HEK293T (cell line): ENCODE measurements at regions not wholly inside any gene's neighbourhood (a gene's known extent, or its start where the extent isn't known, plus 50 kb on each side); places are given as distances from the start of the nearest gene placed in this dataset.

Experiments used
- CTCF ChIA-PET: fragments of 350-600 bp; formaldehyde crosslinking; extraction: SDS; loops from one replicate; lab custom pipeline; 2021; ENCODE audit warnings: antibody characterized with exemption, inconsistent platforms; lab: Yijun Ruan, JAX
- POLR2A ChIA-PET: fragments of 350-600 bp; formaldehyde crosslinking; extraction: SDS; loops from one replicate; lab custom pipeline; 2020; ENCODE audit warnings: antibody characterized with exemption, inconsistent platforms; lab: Yijun Ruan, JAX
- DNase-seq: peaks from one replicate; pipeline ENCODE4 v3.0.0; 2012; ENCODE audit warnings: mixed read lengths; ENCODE audit errors: extremely low spot score
- ARNT ChIP-seq: fragments of 450-650 bp; IDR thresholded peaks from 2 replicates; pipeline ENCODE4 v1.6.1; 2017; ENCODE audit warnings: mild to moderate bottlenecking
- BHLHE40 ChIP-seq: fragments of 450-650 bp; IDR thresholded peaks from 2 replicates; pipeline ENCODE4 v1.6.1; 2016; ENCODE audit warnings: mild to moderate bottlenecking, moderate library complexity, borderline replicate concordance
- CTBP1 ChIP-seq: fragments of 450-650 bp; IDR thresholded peaks from 2 replicates; pipeline ENCODE4 v1.6.1; 2016; ENCODE audit warnings: borderline replicate concordance
- ELF4 ChIP-seq: fragments of 450-650 bp; IDR thresholded peaks from 2 replicates; pipeline ENCODE4 v1.6.1; 2017; ENCODE audit warnings: antibody characterized with exemption
- FOXA1 ChIP-seq: fragments of 450-650 bp; IDR thresholded peaks from 2 replicates; pipeline ENCODE4 v1.6.1; 2016; ENCODE audit warnings: mild to moderate bottlenecking
- FOXK2 ChIP-seq: fragments of 450-650 bp; IDR thresholded peaks from 2 replicates; pipeline ENCODE4 v1.6.1; 2016; ENCODE audit warnings: mild to moderate bottlenecking
- FOXM1 ChIP-seq: fragments of 450-650 bp; IDR thresholded peaks from 2 replicates; pipeline ENCODE4 v1.6.1; 2017; ENCODE audit warnings: mild to moderate bottlenecking, borderline replicate concordance
- HDGF ChIP-seq: fragments of 450-650 bp; IDR thresholded peaks from 2 replicates; pipeline ENCODE4 v1.6.1; 2017; ENCODE audit warnings: antibody characterized with exemption, borderline replicate concordance
- L3MBTL2 ChIP-seq: fragments of 450-650 bp; conservative IDR thresholded peaks from 2 replicates; pipeline ENCODE4 v1.6.1; 2016; ENCODE audit warnings: mild to moderate bottlenecking
- LEF1 ChIP-seq: fragments of 450-650 bp; IDR thresholded peaks from 2 replicates; pipeline ENCODE4 v1.6.1; 2017; ENCODE audit warnings: mild to moderate bottlenecking, borderline replicate concordance
- NFRKB ChIP-seq: fragments of 450-650 bp; IDR thresholded peaks from 2 replicates; pipeline ENCODE4 v1.6.1; 2016; ENCODE audit warnings: mild to moderate bottlenecking, moderate library complexity
- SP1 ChIP-seq: fragments of 450-650 bp; IDR thresholded peaks from 2 replicates; pipeline ENCODE4 v1.6.1; 2017
- SUZ12 ChIP-seq: fragments of 450-650 bp; IDR thresholded peaks from 2 replicates; pipeline ENCODE4 v1.6.1; 2016; ENCODE audit warnings: mild to moderate bottlenecking
- TARDBP ChIP-seq: fragments of 450-650 bp; IDR thresholded peaks from 2 replicates; pipeline ENCODE4 v1.6.1; 2016
- ZNF384 ChIP-seq: fragments of 450-650 bp; IDR thresholded peaks from 2 replicates; pipeline ENCODE4 v1.6.1; 2016
- TF ChIP-seq, protein P1 (sequence below): fragments of 450-650 bp; IDR thresholded peaks from 2 replicates; pipeline ENCODE4 v1.6.1; 2016

DNA sequence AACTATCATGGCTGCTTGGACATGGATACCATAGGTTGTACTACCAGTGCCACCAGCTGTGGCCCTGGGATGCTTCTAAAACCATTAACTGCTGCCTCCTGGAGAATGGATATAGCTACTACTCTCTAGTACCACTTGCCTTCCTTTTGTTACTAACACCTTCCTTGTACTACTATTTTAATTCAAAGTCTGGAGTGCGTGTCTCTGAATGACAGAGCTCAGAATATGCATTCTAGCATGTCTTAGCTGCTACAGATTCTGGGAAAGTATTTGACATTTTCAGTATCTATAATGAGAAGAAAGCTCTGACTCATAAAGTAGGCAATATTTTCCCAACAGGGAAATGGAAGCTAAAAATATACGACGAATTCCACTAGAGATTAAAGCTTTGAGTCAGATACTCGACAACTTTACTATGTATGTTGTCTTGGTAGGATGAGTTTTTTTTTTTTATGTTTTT lies 112.3 kb downstream of the PFDN4 start:
- CTCF ChIA-PET = no interaction called here

DNA sequence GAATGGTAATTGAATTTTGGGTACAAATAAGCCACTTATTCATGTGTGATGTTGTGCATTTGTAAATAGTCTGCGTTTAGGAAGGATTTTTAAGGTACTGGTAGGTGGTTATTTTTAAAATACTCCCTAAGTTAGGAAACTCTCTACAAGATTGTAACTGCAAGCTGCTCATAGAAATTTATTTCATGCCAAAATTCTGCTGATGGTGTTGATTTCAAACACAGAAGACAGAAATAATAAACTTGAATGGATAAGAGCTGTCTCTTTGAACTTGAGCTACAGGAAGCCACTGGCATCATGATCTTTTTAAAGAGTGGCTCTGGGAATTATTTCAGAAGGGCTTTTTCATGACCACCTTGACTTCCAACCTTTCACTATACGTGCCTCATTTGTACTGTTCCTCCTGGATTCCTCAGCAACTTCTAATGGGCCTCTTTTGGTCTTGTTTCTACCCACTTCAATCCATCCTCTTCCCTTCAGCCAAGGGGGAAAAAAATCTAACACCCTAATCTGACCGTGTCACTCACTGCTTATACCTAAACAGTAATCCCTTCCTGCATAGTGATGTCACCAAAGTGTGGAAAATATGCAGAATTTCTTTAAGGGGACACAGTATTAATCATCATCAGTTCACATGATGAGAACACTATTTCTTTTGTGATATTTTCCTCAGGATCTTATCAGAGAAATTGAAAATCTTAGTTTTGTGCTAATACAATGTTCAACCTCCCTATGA lies 113.6 kb downstream of the PFDN4 start:
- TF ChIP-seq SUZ12 = no peak
- no peak for TF ChIP-seq ARNT
- TF ChIP-seq HDGF = no peak
- TF ChIP-seq L3MBTL2 = no peak
- TF ChIP-seq BHLHE40 = no peak
- no peak for TF ChIP-seq LEF1
- TF ChIP-seq ZNF384 = no peak
- POLR2A ChIA-PET = no interaction called here
- CTCF ChIA-PET = no interaction called here
- no peak for DNase-seq

More for the DNA sequence above, 112.3 kb downstream of the PFDN4 start:
- no peak for DNase-seq
- POLR2A ChIA-PET = no interaction called here
- TF ChIP-seq LEF1 (no peak), FOXK2 (no peak), FOXA1 (no peak), BHLHE40 (no peak), L3MBTL2 (no peak), SUZ12 (no peak), TARDBP (no peak), SP1 (no peak), ARNT (no peak), CTBP1 (no peak), NFRKB (no peak), FOXM1 (no peak)

DNA sequence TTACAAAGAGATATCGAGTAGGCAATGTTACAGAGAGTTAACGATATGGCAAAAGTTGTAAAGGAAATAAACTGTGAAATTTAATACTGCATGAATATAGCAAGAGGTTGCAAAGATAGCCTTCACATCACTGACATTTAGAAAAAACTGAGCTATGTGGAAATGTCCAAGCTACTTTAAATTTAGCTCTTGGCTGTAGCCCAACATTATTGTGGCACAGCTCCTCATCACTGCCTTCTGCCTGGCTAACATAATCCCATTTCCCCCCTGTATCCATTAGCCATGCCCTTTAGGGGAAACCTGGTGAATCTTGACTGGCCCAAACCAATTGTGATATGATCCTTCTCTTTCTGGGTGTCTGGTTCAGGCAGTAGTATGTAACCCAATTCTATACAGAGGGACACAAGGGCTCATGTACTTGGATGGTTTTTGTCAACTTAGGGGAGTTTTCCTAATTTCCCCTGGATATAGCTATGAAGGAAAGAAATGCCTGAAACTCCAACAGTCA lies 115.4 kb downstream of the PFDN4 start:
- POLR2A ChIA-PET = no interaction called here
- DNase-seq = no peak
- TF ChIP-seq TARDBP (no peak), SP1 (no peak), L3MBTL2 (no peak), HDGF (no peak), ZNF384 (no peak), LEF1 (no peak), ELF4 (no peak), FOXK2 (no peak), CTBP1 (no peak), FOXA1 (no peak), SUZ12 (no peak), BHLHE40 (no peak), NFRKB (no peak), FOXM1 (no peak), ARNT (no peak)
- TF ChIP-seq, protein P1, sequence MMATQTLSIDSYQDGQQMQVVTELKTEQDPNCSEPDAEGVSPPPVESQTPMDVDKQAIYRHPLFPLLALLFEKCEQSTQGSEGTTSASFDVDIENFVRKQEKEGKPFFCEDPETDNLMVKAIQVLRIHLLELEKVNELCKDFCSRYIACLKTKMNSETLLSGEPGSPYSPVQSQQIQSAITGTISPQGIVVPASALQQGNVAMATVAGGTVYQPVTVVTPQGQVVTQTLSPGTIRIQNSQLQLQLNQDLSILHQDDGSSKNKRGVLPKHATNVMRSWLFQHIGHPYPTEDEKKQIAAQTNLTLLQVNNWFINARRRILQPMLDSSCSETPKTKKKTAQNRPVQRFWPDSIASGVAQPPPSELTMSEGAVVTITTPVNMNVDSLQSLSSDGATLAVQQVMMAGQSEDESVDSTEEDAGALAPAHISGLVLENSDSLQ = no peak
- CTCF ChIA-PET = no interaction called here

DNA sequence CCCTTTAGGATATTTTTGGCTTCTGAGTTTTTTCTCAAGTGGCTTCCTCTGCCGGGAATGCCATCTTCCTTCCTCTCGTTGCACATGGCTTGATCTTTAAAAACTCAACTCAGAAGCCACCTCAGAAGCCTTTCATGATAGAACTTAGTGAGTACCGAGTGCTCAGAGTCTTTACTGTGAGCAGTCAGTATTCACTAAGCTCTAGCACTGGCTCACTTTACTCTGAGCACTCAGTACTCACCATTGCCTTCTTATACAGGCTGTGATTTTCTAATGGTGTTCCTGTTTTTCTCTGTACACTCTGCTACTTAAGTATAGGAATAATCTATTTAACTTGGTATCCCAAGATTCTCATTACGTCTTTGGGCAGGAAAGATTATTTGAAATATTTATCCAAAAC lies 116.2 kb downstream of the PFDN4 start:
- ChIA-PET POLR2A (no interaction called here), CTCF (no interaction called here)
- no peak for DNase-seq
- no peak for TF ChIP-seq SUZ12
- no peak for TF ChIP-seq LEF1
- TF ChIP-seq TARDBP = no peak
- TF ChIP-seq BHLHE40 = no peak
- no peak for TF ChIP-seq FOXA1
- TF ChIP-seq ZNF384 = no peak
- no peak for TF ChIP-seq FOXK2
- TF ChIP-seq HDGF = no peak
- TF ChIP-seq, protein P1 = no peak
- TF ChIP-seq L3MBTL2 = no peak
- no peak for TF ChIP-seq ELF4
- no peak for TF ChIP-seq ARNT
- TF ChIP-seq CTBP1 = no peak
- TF ChIP-seq NFRKB = no peak
- no peak for TF ChIP-seq SP1
- TF ChIP-seq FOXM1 = no peak

DNA sequence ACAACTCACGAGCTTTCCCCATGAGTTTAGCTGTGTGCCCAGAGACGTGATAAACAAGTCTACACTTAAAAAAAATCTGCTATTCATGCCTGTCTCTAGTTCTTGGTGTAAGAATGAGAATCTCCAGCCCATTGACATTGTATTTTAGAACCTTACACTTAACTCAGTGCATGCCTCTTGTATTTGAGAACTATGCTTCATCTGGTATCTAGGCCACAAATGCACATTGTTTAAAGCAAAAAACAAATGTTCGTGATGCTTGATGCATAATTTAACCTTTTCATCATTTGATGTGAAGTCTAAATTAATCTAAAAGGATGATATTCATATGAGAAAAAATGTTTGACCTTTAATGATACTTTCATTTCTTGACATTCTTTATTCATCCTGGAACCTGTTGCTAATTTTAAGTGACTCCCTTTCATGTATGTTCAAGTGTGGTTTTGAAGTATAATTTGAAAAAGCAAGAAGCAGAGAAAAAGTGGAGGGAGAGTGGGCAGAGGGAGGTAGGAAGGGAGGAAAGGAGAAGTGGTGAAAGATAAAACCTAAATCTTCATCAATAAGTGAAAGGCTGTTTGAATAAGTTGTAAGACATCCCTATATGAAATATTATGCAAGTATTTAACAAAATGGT lies 116.9 kb downstream of the PFDN4 start:
- POLR2A ChIA-PET = no interaction called here
- TF ChIP-seq TARDBP (no peak), FOXM1 (no peak), FOXK2 (no peak), ARNT (no peak), CTBP1 (no peak), ELF4 (no peak), L3MBTL2 (no peak), LEF1 (no peak)
- TF ChIP-seq, protein P1 = no peak
- CTCF ChIA-PET = no interaction called here
- no peak for DNase-seq

DNA sequence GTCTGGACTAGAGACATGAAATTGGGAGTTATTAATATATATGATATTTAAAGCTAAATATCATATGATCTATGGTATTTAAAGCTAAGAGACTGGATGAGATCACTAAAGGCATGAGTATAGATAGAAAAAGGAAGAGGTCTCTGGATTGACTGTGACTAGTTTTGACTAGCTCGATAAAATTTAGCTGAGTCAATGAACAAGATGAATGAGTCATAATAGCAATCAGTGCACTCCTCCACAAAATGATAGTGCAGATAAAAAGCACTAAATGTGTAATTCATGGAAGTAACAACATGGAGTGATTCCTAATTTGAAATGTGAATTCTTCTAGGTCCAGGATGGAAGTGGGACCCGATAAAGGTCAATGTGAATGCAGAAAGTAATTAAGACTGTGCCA lies 127.4 kb downstream of the PFDN4 start:
- POLR2A ChIA-PET = no interaction called here
- CTCF ChIA-PET = no interaction called here
- TF ChIP-seq FOXM1 = no peak
- TF ChIP-seq SUZ12 = no peak
- TF ChIP-seq L3MBTL2 = no peak
- no peak for TF ChIP-seq LEF1
- no peak for TF ChIP-seq ELF4
- TF ChIP-seq HDGF = no peak
- TF ChIP-seq CTBP1 = no peak
- TF ChIP-seq ZNF384 = no peak
- TF ChIP-seq NFRKB = no peak
- no peak for TF ChIP-seq ARNT
- DNase-seq = no peak
